ENCODE measurements at regions not wholly inside any gene's neighbourhood (a gene's known extent, or its start where the extent isn't known, plus 50 kb on each side); places are given as distances from the start of the nearest gene placed in this dataset.

GRCh38 chr10:106198275-106198674, 966.2 kb downstream of the SORCS1 start:
- TF ChIP-seq CBX2 (IDR thresholded peaks at IDR 0.05; ENCODE audit: borderline replicate concordance, low read depth) (no peak), BCL3 (IDR thresholded peaks at IDR 0.05) (no peak), CTCF (IDR thresholded peaks at IDR 0.05) (no peak), MAX (IDR thresholded peaks at IDR 0.05) (no peak), CEBPB (IDR thresholded peaks at IDR 0.05) (no peak), EP300 (IDR thresholded peaks at IDR 0.05) (no peak), RFX5 (IDR thresholded peaks at IDR 0.05) (no peak), JUNB (IDR thresholded peaks at IDR 0.05) (no peak), REST (IDR thresholded peaks at IDR 0.05) (no peak), HOXB13 (CRISPR knock-in tag; IDR thresholded peaks at IDR 0.05; ENCODE audit: low read depth) (no peak), E2F6 (IDR thresholded peaks at IDR 0.05; ENCODE audit: borderline replicate concordance, low read depth) (no peak)
